ENCODE measurements at regions not wholly inside any gene's neighbourhood (a gene's known extent, or its start where the extent isn't known, plus 50 kb on each side); places are given as distances from the start of the nearest gene placed in this dataset.

DNA sequence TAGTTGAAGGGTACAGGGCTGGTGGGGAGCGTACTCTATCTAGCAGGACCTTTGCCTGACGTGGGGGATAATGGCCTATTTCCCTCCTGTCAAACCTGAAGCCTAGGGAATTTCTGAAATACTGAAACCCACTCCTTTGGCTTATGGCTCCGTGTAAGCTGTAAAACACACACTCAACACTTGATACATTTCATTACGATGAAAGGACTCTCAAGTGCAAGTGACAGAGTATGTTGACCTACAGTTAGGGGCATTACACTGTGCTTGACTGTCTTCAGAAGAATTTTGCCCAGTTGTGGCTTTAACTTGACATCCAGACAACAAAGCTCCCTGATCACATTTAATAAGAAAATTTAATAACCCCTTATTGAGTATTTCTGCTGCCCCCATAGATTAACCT lies 194.3 kb downstream of the BAMBI start:
- TF ChIP-seq, protein P1, sequence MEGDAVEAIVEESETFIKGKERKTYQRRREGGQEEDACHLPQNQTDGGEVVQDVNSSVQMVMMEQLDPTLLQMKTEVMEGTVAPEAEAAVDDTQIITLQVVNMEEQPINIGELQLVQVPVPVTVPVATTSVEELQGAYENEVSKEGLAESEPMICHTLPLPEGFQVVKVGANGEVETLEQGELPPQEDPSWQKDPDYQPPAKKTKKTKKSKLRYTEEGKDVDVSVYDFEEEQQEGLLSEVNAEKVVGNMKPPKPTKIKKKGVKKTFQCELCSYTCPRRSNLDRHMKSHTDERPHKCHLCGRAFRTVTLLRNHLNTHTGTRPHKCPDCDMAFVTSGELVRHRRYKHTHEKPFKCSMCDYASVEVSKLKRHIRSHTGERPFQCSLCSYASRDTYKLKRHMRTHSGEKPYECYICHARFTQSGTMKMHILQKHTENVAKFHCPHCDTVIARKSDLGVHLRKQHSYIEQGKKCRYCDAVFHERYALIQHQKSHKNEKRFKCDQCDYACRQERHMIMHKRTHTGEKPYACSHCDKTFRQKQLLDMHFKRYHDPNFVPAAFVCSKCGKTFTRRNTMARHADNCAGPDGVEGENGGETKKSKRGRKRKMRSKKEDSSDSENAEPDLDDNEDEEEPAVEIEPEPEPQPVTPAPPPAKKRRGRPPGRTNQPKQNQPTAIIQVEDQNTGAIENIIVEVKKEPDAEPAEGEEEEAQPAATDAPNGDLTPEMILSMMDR (IDR thresholded peaks at IDR 0.05), result no peak
- TF ChIP-seq POLR2A (IDR thresholded peaks at IDR 0.05), result no peak

Data from tibial nerve (tissue), 3 donors.